ENCODE measurements at regions not wholly inside any gene's neighbourhood (a gene's known extent, or its start where the extent isn't known, plus 50 kb on each side); places are given as distances from the start of the nearest gene placed in this dataset.
"Not testable (repeated sequence)": the region's sequence is repeated elsewhere in the genome, so short reads cannot be mapped to it uniquely, and the experiment has no call there.

DNA sequence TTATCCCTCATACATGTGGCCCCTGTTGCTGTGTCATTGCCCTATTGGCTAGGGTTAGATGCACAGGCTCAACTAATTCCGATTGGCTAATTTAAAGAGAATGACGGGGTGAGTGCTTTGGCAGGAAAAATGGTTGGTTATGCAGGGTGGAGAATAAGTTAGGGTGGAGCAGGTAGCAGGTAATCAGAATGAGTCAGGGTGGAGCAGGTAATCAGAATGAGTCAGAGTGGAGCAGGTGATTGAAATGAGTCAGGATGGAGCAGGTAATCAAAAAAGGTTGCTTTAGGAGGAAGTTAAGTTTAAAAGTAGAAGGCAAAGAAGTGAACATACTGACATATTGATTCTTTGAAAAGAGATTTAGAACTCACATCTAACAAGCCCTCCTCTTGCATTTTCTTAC lies 513.5 kb downstream of the EDEM1 start:
- not testable (repeated sequence) for ATAC-seq

DNA sequence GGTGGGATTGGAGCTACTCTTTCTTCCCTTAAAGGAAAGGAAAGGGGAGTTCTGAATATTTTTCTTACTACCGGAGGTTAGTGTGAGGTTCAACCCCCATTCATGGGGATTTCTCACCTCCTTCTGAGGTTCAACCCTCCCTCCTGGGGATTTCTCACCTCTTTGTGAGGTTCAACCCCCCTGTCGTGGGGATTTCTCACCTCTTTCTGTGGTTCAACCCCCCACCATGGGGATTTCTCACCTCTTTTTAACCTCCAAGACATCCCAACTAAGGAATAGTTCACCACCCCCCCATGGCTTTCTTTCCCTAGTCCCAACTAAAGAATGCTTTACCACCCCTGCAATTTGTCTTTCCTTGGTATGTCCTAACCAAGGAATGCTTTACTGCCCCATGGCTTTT lies 520.3 kb downstream of the EDEM1 start:
- no peak for ATAC-seq

DNA sequence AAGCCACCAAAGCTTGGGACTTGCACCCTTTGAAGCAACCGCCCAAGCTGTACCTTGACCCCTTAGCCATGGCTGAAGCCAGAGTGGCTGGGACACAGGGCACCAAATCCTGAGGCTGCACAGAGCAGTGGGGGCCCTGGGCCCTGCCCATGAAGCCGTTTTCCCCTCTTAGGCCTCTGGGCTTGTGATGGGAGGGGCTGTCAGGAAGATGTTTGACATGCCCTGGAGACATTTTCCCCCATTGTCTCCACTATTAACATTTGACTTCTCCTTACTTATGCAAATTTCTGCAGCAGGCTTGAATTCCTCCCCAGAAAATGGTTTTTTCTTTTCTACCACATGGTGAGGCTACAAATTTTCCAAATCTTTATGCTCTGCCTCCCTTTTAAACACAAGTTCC lies 522.2 kb downstream of the EDEM1 start:
- ATAC-seq: no peak

DNA sequence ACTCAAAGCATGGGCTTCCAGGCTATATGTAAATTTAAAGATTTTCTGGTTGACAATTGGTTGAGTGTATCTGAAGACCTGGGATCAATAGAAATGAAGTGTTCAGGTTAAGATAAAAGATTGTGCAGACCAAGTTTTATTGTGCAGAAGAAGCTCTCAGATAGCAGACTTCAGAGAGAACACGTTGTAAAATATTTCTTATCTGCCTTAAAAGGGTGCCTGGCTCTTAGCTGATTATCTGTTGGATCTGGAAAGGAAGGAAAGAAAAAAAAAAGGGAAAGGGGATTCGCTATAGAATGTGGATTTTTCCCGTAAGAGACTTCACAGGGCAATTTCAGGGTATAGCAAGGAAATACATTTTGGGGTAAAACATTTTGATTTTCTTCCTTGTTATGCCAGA lies 523.2 kb downstream of the EDEM1 start:
- no peak for ATAC-seq

DNA sequence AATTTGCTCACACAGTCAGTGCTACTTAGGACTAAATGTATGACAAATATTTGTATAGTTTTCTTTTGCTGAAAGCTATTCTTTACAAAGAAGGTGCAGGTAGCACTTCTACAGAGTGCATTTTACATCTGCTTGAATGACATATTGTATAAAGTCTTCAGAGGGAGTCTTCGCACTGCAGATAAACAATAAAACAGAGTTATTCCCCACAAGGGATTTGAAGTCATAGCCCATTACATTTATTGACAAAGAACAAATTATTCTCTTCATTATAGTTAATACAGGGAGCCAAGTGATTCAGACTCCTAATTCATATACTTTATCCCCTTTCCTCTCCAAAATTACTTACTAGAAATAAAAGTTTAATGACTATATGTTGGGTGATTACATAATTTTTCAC lies 529.7 kb downstream of the EDEM1 start:
- ATAC-seq: no peak

DNA sequence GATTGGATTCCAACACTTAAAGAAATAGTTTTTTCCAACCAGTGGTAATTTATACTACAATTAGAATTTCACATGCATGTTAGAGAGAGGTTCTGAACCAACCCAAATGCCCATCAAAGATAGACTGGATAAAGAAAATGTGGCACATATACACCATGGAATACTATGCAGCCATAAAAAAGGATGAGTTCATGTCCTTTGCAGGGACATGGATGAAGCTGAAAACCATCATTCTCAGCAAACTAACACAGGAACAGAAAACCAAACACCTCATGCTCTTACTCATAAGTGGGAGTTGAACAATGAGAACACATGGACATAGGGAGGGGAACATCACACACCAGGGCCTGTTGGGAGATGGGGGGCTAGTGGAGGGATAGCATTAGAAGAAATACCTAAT lies 532.2 kb downstream of the EDEM1 start:
- not testable (repeated sequence) for ATAC-seq

DNA sequence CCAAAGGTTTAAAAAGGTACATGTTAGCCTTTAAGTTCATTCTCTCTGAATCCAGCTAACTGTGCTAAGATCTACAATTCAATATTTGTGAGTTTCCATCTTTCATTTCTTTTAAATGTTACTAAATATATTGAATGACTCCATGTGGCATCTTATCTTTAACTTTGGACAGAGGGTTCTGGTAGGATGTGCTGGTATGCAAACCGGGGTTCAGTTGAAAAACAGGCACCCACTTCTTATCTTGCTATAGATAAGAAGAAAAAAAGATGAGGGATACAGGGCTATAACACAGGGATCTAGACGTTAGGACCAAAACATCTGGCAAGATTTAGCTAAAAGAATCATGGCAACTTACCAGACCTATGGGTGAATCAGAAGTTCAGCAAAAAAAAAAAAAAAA lies 538.3 kb downstream of the EDEM1 start:
- ATAC-seq: no peak

DNA sequence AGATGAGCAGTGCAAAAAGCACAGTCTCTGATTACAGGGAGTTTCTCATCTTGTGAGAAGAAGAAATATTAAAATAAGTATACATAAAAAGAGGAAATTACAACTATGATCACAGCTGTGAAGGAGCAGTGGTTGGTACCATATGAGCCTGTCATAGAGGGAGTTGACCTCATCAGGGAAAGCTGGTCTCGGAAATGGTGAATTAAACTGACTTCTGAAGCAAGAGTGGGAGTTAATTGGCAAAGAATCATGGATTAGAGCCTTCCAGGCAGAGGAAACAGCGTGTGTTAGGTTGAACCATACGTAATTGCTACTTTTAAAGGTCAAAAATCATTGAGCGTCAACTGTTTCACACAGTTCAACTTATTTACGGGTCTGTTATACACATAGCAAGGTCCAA lies 539.1 kb downstream of the EDEM1 start:
- ATAC-seq: no peak

DNA sequence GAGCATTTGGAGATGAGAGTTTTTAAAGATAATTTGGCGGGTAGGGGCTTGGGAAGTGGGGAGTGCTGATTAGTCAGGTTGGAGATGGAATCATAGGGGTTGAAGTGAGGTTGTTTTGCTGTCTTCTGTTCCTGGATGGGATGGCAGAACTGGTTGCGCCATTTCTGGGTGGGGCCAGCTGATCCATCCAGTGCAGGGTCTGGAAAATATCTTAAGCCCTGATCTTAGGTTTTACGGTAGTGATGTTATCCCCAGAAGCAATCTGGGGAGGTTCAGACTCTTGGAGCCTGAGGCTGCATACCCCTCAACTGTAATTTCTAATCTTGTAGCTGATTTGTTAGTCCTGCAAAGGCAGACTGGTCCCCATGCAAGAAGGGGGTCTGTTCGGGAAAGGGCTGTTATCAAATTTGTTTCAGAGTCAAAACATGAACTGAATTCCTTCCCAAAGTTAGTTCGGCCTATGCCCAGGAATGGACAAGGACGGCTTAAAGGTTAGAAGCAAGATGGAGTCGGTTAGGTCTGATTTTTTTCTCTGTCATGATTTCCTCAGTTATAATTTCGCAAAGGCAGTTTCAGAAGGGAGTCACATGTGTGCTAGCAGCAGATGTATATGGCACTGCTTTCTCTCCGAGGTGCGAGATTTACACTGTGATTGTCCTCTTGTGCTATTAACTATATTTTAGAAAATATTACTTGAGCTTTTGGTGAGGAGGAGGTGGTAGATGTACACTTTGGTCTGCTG lies 540.4 kb downstream of the EDEM1 start:
- ATAC-seq: no peak

DNA sequence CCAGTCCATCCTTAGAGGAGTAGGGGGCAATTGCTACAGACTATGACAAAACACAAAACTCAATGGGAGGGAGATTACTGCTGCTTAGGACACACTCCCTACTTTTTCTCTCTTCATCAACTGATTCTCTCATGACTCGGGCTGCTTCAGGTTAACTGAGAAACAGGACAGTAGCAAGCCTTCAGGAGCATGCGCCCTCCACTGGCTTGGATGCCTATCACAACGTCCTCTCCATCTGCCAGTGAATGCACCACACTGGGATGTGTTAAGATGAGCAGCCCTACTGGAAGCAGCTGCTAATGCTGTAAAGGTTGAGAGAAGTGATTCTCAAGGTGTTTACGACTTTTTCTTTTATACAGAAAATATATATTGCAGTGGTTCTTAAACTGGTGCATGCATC lies 542.3 kb downstream of the EDEM1 start:
- no peak for ATAC-seq

DNA sequence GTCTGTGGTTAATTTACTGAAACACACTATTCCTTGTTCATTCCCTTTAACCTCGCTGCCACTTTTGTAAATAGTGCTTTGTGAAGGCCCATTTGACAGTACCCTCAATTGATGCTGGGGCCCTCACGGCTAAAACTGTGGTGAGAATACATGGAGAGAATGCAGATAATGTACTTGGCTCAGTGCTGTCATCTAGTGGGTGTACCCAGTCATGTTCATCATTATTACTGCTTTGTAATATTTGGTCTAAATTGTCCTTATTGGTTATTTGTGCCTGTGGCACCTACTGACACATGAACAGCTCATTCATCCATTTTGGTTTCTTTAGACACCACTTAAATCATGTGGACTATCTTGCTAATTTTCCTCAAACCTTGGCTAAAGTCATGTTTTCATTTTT lies 543.6 kb downstream of the EDEM1 start:
- ATAC-seq: no peak

DNA sequence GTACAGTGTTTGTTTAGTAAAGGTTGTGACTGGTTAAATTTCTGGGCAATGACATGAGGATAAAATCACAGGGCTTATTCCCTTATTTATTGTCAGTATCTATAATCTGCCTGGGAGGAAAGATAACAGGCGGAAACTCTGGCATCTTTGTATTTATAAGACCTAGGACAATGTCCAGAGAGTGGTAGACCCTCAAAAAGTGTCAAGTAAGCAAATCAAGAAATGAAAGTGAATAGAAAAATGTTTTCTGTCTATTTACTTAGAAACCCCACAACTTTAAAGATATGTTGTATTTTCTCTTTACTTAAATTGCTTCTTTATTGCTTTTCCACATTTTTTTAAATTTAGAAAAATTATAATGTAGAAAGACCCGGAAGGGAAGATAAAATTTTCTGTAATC lies 544.6 kb downstream of the EDEM1 start:
- ATAC-seq: no peak

DNA sequence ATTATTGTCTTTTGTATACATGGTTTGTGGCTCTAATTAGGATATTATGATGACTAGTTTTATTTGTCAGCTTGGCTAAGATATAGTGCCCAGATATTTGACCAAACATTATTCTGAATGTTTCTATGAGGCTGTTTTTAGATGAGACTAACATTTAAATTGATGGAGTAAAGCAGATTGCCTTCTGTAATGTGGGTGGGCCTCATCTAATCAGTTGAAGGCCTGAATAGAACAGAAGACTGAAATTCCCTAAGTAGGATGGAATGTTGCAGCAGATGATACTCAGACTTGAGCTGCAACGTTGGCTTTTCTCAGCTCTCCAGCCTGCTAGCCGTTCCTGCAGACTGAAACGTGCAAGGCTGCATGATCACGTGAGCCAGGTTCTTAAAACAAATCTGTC lies 546.5 kb downstream of the EDEM1 start:
- ATAC-seq: no peak

DNA sequence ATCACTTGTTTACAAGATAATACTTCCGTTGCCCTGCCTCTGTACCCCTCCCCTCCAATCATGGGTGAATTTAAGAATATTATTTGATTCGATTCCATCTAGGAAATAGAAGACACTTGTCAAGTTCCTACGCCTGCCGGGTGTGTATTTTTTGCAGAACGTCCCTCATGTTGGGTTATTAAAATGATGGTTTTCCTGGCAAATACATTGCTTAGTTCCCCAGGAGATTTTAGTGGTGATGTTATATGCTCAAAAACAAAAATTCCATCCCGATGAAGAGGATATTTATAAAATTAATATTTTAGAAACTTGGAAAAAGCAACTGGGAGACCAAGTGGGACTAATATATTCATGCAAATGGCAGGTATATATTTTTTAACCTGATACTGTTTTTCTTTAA lies 548.4 kb downstream of the EDEM1 start:
- no peak for ATAC-seq

DNA sequence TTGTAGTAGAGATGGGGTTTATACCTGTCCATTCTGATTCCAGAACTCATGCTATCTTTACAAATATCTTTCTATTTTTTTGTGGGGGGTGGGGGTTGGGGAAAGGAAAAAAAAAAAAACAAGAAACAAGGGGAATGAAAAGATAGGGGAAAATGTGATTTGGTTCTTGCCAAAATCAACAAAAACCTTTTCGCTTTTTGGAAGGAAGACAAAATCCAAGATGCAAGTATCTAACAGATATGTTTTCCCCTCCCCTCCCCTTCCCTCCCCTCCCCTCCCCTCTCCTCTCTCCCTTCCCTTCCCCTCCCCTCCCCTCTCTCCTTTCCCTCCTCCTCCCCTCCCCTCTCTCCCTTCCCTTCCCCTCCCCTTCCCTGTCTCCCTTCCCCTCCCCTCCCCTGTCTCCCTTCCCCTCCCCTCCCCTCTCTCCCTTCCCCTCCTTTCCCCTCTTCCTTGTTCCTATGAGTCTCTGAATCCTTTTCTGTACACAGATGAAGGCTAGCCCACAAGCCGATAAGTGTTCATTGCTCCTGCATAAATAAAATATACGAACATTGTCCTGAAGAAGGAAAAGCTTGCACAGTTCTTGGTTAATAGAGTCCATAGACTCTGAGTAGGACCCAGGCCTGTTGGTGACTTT lies 551.9 kb downstream of the EDEM1 start:
- ATAC-seq: no peak

DNA sequence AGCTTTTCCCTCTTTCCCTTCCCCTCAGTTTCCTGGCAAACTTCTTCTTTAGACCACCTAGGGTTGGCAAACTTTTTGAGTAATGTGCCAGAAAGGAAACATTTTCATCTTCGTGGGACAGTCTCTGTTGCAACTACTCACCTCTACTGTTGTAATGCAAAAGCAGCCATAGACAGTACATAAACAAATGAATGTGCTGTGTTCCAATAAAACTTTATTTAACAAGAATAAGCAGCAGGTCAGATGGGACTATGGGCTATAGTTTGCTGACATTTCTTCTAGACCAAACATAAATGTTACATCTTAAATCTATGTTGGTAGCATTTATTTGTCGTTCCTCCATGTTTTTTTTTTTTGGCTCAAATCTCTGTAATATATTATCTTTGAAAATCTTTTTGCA lies 552.4 kb downstream of the EDEM1 start:
- no peak for ATAC-seq

DNA sequence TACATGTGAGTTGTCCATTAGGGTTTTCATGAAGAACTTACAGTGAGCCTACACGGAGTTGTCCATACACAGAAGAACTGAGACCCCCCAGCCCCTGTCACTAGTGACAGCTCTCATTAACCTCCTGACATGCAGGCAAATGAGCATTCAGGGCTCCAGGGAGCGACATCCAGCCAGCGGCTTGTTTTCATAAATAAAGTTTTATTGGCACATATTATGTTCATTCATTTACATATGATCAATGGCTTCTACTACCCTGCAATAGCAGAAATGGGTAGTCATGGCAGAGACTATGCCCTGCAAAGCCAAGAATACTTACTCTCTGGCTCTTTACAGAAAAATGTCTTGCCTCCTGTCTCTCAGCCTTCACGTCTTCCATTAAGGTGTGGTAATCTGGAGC lies 553.5 kb downstream of the EDEM1 start:
- ATAC-seq: no peak

DNA sequence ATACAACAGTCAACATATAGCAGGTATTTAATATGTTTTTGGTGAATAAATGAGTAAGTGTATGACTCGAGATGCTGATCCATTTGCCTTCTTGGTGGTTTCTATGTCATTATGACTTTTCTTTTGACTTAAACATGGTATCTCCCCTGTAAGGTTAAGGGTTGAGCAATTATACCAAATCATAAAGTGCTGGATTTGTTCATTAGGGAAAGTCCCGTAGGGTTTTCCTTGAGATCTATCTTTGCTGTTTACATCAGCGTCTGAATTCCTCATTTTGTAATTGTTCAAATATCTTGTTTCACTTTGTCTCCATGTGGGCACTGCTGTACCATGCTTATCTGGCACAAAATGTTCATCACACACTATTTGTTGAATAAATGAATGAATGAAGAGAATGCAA lies 562.6 kb downstream of the EDEM1 start:
- ATAC-seq: no peak

DNA sequence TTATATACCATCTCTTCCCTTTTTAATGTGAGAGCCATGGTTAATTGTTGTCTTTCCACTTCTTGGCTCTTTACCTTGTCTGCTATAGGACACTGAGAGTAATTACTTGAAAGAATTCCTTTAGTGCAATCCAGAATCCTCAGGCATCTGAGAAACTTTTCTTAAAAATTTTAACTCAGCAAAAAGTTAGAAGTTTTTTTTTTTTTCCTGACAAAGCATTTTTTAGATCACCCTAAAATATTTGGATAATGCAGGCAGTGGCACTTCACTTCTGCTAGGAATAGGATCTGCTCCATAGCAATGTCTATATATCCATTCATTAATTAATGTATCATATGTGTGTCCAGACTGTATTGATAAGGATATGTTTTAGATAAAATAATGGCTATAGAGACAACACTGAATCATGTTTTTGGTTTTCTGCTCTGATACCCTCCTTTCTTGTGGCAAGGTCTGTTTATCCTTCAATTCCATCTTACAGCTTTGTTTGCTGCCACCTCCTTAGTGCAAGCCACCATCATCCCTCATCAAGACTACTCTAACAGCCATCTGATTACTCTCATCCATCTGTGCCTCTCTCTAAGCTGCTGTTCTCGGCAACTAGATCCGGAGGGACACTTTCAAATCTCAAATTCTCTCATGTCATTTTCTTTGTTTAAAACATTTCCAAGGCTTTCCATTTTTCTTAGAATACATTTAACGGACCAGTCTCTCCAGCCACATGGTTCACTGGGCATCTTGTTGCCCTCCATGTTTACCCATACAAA lies 563.5 kb downstream of the EDEM1 start:
- no peak for ATAC-seq

DNA sequence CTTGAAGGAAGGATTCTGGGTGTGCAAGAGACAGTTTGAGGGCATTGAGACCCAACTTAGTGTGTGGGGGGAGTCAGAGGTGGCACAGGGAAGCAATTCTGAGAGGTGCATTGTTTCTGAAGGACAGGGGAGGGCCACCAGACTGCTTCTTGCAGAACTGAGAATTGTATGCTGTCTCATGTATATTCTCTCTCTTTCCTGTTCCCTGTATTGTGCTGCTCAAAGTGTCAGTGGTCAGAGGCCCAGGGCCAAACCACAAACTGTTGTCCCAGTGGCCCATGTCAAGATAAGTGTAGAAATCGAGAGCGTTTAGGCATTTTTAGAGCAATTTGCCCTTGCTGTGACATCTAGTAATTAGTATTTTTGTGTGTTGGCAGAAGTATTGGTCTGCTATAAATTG lies 567.1 kb downstream of the EDEM1 start:
- no peak for ATAC-seq

DNA sequence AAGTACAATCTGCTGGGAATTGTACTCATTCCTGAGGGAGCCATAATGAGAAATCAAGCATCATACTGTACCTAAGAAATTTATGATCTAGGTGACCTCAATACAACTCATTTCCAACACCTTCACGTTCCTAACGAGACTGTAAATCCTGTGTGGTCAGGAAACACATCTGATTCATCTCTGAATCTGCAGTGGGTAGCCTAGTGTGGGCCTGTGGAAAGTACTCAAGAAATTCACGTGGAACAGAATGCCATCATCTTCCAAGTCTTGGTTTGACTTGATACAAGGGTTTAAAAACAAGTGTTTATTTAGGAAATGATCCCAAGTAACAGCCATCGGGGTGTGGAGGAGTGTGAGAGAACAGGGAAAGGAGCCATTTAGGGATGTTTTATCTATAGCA lies 568.9 kb downstream of the EDEM1 start:
- no peak for ATAC-seq

DNA sequence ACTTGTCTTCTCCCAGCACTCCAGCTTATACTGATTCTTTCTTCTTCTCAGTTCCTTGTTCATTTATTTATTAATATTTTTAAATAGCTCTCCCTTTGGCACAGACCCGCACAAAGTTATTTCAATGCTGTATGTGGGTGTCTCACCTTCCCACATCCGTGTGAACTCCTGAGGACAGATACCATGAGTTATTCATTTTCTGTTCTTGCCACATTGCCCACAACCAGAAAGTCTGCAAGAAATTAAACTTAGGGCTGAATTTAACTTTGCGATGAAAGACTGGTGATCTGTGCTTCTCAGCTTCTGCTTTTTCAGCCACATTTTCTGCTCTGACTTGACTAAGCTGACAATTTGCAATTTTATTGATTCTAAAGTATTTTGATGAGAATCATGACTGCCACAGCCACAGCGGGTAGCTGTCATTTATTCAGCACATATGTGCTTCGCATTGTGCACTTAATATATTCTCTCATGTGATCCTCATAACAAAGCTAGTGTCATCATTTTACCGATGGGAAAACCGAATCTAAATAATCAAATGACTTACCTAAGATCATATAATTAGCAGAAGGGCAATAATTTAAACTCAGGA lies 569.8 kb downstream of the EDEM1 start:
- ATAC-seq: no peak

DNA sequence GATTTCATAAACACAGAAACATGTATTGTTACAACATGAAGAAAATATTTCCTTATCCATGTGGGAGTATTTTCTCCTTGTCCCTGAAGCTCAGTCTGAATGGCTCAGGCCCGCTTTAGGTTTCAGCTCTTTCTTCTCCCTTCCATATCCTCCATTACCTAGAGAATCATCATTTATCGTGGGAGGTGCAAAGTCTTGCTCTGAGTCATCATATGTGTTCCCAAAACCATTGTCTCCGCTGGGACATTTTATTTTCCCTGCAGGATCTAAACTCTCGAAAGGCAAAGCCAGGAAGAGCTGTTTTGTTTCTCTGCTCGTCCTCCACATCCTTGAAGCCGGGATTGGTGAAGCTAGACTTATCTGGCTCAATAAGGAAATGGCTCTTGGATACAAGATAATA lies 571.2 kb downstream of the EDEM1 start:
- ATAC-seq: no peak

DNA sequence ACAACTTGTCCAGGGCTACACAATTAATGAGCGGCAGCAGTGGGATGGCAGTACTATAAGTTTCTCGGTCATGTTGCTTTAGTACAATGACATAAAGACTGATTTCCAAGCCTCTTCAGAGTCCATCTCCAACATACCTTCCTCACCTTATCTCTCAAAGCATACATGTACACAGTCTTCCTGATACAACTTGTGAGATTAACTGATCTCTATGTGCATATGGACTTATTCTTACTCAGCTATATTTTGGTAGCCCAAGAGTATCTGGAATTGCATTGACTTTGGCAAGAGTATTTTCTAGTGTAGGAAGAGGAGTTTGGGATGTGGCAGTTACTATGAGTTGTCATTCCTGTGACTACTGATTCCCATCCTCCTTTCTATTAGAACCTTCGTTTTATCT lies 575.0 kb downstream of the EDEM1 start:
- no peak for ATAC-seq

Measured in esophagus mucosa (tissue), 1 donor.